ENCODE measurements at regions not wholly inside any gene's neighbourhood (a gene's known extent, or its start where the extent isn't known, plus 50 kb on each side); places are given as distances from the start of the nearest gene placed in this dataset.

DNA sequence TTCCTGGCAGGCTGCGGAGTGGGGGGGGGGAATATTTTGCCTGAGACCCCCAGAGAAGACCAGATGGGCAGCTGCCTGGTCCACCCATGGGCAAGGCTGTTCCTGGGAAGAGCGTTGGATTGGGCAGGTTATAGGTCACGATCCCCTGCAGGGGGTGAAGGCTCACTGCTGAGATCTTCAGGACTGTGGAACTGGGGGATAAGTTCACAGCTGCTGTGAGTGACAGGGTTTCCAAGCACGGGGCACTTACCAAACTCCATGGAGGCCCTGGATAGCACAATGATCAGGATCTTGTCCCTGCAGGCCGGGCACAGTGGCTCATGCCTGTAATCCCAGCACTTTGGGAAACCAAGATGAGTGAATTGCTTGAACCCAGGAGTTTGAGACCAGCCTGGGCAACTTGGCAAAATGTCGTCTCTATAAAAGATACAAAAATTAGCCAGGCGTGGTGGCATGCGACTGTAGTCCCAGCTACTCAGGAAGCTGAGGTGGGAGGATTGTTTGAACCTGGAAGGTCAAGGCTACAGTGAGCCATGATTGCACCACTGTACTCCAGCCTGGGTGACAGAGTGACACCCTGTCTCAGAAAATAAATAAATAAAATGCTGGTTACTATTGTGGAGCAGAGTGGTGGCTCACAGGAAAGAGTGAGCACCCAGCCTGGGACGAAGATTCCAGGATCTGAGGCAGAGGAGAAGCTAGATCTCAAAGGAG lies 68.0 kb upstream of the HELT start:
- Histone ChIP-seq H3K27ac (ENCODE audit: control insufficient read depth, insufficient read depth) (no peak overlapping the region), H2AFZ (ENCODE audit: control insufficient read depth, low read depth, low read length) (no peak overlapping the region), H3K4me1 (ENCODE audit: control insufficient read depth, insufficient read depth, low read length) (0 out of 2 replicates have a peak, but pooled peaks cover 3% of the 10 kb centered on the region), H3K79me2 (ENCODE audit: control insufficient read depth, insufficient read depth, low read length) (no peaks in the 10 kb centered on the region), H3K36me3 (ENCODE audit: control insufficient read depth in 2 of 2, insufficient read depth in 2 of 2, low read length in 1 of 2) (no peaks in the 10 kb centered on the region), H3K4me3 (no peak overlapping the region), H3K9me3 (replicated peaks; ENCODE audit: control insufficient read depth, insufficient read depth, low read length) (no peaks in the 10 kb centered on the region), H4K20me1 (ENCODE audit: control insufficient read depth, insufficient read depth) (no peaks in the 10 kb centered on the region), H3K4me2 (ENCODE audit: control insufficient read depth, insufficient read depth) (no peak overlapping the region), H3K27me3 (replicated peaks in 1 of 2; ENCODE audit: control insufficient read depth in 2 of 2, insufficient read depth in 2 of 2, low read length in 1 of 2) (no peaks in the 10 kb centered on the region), H3K9ac (ENCODE audit: control insufficient read depth, insufficient read depth, low read length) (no peak overlapping the region)
- no peak for ATAC-seq
- ChIA-PET POLR2A (no interaction called here), SMC1A (ENCODE audit: uncharacterized antibody, unreplicated experiment) (no interaction called here), RAD21 (ENCODE audit: unreplicated experiment) (no interaction called here), CTCF (interaction anchor here (1.0 kb wide), 1 partner anchor 15 kb away, joined by 3 read pairs; no protein-coding TSS in a partner anchor)
- FAIRE-seq = no peak
- intact Hi-C loops (cut with micrococcal nuclease; ENCODE audit: unreplicated experiment) = no loop called here
- in situ Hi-C loops (cut with MboI) = no loop called here
- 19% methylated on average over 9 of the region's 9 CpGs for WGBS (ENCODE audit: insufficient coverage, insufficient replicate concordance, low lambda C conversion rate, missing lambda C conversion rate)
- no TSS peak for BruUV-seq (replicated peaks)
- DNase-seq (ENCODE audit: low read depth, low spot score) = no peak
- TF ChIP-seq ASH2L (IDR thresholded peaks at IDR 0.05; ENCODE audit: borderline replicate concordance, low read depth) (no peak), MYB (IDR thresholded peaks at IDR 0.05; ENCODE audit: borderline replicate concordance, low read depth, low read length) (no peak), POLR2AphosphoS2 (IDR thresholded peaks at IDR 0.05; ENCODE audit: low read depth, low read length) (no peak), TCF7 (IDR thresholded peaks at IDR 0.05; ENCODE audit: borderline replicate concordance) (no peak), NBN (IDR thresholded peaks at IDR 0.05) (no peak), CBX5 (IDR thresholded peaks at IDR 0.05; ENCODE audit: low read depth) (no peak), KLF5 (IDR thresholded peaks at IDR 0.05; ENCODE audit: partially characterized antibody) (no peak), POLR2AphosphoS5 (IDR thresholded peaks at IDR 0.05; ENCODE audit: low read length) (no peak), SMARCA5 (IDR thresholded peaks at IDR 0.05) (no peak), SPI1 (IDR thresholded peaks at IDR 0.05; ENCODE audit: borderline replicate concordance, insufficient read depth, low read depth, low read length) (no peak), RELA (IDR thresholded peaks at IDR 0.05; ENCODE audit: borderline replicate concordance, partially characterized antibody) (no peak)
- TF ChIP-seq, protein P1, sequence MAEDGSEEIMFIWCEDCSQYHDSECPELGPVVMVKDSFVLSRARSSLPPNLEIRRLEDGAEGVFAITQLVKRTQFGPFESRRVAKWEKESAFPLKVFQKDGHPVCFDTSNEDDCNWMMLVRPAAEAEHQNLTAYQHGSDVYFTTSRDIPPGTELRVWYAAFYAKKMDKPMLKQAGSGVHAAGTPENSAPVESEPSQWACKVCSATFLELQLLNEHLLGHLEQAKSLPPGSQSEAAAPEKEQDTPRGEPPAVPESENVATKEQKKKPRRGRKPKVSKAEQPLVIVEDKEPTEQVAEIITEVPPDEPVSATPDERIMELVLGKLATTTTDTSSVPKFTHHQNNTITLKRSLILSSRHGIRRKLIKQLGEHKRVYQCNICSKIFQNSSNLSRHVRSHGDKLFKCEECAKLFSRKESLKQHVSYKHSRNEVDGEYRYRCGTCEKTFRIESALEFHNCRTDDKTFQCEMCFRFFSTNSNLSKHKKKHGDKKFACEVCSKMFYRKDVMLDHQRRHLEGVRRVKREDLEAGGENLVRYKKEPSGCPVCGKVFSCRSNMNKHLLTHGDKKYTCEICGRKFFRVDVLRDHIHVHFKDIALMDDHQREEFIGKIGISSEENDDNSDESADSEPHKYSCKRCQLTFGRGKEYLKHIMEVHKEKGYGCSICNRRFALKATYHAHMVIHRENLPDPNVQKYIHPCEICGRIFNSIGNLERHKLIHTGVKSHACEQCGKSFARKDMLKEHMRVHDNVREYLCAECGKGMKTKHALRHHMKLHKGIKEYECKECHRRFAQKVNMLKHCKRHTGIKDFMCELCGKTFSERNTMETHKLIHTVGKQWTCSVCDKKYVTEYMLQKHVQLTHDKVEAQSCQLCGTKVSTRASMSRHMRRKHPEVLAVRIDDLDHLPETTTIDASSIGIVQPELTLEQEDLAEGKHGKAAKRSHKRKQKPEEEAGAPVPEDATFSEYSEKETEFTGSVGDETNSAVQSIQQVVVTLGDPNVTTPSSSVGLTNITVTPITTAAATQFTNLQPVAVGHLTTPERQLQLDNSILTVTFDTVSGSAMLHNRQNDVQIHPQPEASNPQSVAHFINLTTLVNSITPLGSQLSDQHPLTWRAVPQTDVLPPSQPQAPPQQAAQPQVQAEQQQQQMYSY (CRISPR knock-in tag; IDR thresholded peaks at IDR 0.05) = no peak
- TF ChIP-seq, protein P2, sequence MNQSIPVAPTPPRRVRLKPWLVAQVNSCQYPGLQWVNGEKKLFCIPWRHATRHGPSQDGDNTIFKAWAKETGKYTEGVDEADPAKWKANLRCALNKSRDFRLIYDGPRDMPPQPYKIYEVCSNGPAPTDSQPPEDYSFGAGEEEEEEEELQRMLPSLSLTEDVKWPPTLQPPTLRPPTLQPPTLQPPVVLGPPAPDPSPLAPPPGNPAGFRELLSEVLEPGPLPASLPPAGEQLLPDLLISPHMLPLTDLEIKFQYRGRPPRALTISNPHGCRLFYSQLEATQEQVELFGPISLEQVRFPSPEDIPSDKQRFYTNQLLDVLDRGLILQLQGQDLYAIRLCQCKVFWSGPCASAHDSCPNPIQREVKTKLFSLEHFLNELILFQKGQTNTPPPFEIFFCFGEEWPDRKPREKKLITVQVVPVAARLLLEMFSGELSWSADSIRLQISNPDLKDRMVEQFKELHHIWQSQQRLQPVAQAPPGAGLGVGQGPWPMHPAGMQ (IDR thresholded peaks at IDR 0.05; ENCODE audit: borderline replicate concordance) = no peak
- TF ChIP-seq, protein P3, sequence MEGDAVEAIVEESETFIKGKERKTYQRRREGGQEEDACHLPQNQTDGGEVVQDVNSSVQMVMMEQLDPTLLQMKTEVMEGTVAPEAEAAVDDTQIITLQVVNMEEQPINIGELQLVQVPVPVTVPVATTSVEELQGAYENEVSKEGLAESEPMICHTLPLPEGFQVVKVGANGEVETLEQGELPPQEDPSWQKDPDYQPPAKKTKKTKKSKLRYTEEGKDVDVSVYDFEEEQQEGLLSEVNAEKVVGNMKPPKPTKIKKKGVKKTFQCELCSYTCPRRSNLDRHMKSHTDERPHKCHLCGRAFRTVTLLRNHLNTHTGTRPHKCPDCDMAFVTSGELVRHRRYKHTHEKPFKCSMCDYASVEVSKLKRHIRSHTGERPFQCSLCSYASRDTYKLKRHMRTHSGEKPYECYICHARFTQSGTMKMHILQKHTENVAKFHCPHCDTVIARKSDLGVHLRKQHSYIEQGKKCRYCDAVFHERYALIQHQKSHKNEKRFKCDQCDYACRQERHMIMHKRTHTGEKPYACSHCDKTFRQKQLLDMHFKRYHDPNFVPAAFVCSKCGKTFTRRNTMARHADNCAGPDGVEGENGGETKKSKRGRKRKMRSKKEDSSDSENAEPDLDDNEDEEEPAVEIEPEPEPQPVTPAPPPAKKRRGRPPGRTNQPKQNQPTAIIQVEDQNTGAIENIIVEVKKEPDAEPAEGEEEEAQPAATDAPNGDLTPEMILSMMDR (IDR thresholded peaks at IDR 0.05 in 2 of 3, conservative IDR thresholded peaks at IDR 0.05 in 1 of 3; ENCODE audit: control insufficient read depth in 2 of 3, extremely low read depth in 1 of 3, insufficient read depth in 1 of 3, low read depth in 3 of 3, low read length in 3 of 3) = no peak
